Tongue (tissue), 1 donor: ENCODE measurements at regions not wholly inside any gene's neighbourhood (a gene's known extent, or its start where the extent isn't known, plus 50 kb on each side); places are given as distances from the start of the nearest gene placed in this dataset.
"Not testable (repeated sequence)": the region's sequence is repeated elsewhere in the genome, so short reads cannot be mapped to it uniquely, and the experiment has no call there.

ENCODE experiments used
- DNase-seq: peaks from one replicate; pipeline ENCODE4 v3.0.0-alpha.2; 2015

- DNase-seq, result no peak
Observed at GRCh38 chr14:35938770-35939169, 112.6 kb downstream of the BRMS1L start.

- no peak for DNase-seq
Observed at GRCh38 chr14:35934499-35934898, 108.4 kb downstream of the BRMS1L start.

GRCh38 chr14:35932659-35933159 is 106.6 kb downstream of the BRMS1L start:
- DNase-seq, result no peak

DNA sequence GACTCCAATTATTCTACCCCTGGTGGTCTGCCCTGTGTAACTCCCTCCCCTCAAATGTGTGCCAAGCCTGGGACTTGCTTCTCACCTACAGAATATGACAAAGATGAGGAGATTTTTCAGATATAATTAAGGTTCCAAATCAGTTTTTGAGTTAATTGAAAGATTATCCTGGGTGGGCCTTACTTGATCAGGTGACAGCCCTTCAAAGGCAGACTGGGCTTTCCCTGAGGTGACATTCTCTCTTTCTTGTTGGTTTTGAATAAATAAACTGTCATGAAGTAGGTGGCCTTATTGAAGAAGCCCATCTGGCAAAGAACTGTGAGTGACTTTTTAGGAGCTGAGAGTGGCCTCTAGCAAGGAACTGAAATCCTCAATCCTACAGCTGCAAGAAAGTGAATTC is 106.0 kb downstream of the BRMS1L start:
- DNase-seq, result no peak

- DNase-seq, result no peak
Observed at GRCh38 chr14:35931346-35931745, 105.2 kb downstream of the BRMS1L start.

- no peak for DNase-seq
Observed at GRCh38 chr14:35929186-35929585, 103.0 kb downstream of the BRMS1L start.

GRCh38 chr14:35927727-35928126 is 101.6 kb downstream of the BRMS1L start:
- DNase-seq, result no peak

- no peak for DNase-seq
Observed at GRCh38 chr14:35925319-35925718, 99.2 kb downstream of the BRMS1L start.

- DNase-seq, result not testable (repeated sequence)
Observed at GRCh38 chr14:35922590-35922989, 96.5 kb downstream of the BRMS1L start.

- no peak for DNase-seq
Observed at GRCh38 chr14:35921745-35922144, 95.6 kb downstream of the BRMS1L start.
